IPS-NIHi7 (cell line): ENCODE measurements at regions not wholly inside any gene's neighbourhood (a gene's known extent, or its start where the extent isn't known, plus 50 kb on each side); places are given as distances from the start of the nearest gene placed in this dataset.
"Not testable (repeated sequence)": the region's sequence is repeated elsewhere in the genome, so short reads cannot be mapped to it uniquely, and the experiment has no call there.

ENCODE experiments used
- DNase-seq: peaks from one replicate; pipeline ENCODE4 v3.0.0; 2012; ENCODE audit warnings: mixed read lengths; ENCODE audit errors: extremely low spot score

DNA sequence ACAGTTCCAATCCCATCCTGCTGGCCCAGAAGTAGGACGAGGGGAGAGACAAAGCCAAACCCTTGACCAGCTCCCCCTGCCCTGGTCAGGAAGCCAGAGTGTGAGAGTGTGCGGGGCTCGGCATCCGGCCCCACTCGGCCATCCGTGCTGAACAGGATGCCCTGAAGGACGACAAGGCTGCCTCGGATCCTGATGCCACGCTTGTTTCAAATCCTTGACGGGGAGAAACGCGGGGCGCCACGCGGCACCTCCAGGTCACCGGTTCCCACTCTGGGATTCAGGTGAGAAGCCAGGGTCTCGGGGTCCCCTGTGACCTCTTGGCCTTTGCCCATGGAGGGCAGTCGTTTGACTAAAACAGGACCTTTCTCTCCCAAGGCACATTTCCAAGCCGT lies 167.8 kb downstream of the BRD1 start:
- DNase-seq, result no peak

DNA sequence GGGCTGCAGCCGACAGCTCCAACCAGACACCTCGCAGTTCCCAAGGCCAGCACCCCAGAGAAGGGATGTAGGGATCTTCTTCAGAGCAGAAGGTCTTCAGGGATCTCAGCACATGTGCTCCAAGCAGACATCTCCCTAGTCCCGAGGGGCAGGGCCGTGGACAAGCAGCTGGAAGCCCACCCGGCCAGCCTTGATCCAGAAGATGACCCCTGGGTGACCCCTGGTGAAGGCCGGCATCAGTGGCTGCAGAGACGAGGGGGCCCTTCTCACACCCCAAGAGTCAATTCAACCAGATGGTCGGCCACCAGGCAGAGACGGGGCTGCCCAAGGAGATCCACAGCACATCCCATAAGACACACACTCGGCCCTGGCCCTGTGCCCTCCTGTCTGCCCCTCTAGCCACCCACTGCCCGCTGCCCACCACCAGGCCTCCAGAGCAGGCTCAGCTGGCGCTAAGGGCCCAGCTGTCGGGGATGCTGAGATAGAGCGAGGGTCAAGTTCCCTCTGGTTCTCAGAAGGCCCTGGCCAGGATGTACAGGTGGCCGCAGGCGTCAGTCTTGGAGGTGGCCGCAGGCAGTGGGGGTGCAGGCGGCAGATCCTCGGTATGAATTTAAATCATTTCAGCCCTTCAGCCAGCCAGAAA lies 168.3 kb downstream of the BRD1 start:
- no peak for DNase-seq

- no peak for DNase-seq
These were observed 168.8 kb downstream of the BRD1 start for GRCh38 chr22:49658902-49659280.

GRCh38 chr22:49657974-49658590 lies 169.6 kb downstream of the BRD1 start:
- no peak for DNase-seq

DNA sequence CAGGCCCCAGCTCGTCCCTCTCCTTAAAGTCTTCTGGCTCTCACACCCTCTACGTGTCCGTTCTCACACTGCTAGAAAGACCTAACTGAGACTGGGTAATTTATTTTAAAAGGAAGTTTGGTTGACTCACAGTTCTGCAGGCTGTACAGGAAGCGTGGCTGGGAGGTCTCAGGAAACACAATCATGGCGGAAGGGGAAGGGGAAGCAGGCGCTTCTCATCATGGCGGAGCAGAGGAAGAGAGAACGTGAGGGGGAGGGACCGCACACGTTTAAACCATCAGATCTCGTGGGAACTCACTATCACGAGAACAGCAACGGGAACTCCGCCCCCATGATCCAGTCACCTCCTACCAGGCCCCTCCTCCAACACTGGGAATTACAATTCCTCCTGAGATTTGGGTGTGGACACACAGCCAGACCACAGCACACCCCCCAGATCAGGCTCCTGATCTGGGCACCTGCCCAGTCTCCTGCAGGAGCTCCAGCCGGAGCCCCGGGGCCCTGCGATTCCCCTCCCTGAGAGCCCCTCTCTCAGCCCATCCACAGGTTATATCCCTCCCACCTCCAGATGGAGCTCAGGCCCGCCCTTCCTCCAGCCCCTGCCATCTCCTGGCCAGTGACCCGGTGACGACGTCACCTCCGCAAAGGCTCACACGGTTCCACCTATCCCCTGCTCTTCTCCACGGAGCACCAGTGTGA lies 170.2 kb downstream of the BRD1 start:
- DNase-seq, result no peak

DNA sequence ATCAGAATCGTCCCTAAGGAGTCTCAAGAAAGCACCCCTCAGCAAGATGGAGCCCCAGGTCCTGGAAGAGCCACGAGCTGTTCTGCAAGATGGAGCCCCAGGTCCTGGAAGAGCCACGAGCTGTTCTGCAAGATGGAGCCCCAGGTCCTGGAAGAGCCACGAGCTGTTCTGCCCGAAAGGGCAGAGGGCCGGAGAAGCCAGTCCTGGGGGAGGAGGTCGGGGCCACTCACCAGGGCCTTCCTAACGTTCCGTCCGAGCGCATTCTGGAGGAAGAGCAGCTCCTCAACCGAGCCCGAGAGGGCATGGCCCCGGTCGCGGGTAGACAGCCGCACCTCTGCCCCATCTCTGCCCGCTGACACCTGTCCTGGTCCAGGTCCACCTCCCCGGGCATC lies 170.8 kb downstream of the BRD1 start:
- DNase-seq, result not testable (repeated sequence)

DNA sequence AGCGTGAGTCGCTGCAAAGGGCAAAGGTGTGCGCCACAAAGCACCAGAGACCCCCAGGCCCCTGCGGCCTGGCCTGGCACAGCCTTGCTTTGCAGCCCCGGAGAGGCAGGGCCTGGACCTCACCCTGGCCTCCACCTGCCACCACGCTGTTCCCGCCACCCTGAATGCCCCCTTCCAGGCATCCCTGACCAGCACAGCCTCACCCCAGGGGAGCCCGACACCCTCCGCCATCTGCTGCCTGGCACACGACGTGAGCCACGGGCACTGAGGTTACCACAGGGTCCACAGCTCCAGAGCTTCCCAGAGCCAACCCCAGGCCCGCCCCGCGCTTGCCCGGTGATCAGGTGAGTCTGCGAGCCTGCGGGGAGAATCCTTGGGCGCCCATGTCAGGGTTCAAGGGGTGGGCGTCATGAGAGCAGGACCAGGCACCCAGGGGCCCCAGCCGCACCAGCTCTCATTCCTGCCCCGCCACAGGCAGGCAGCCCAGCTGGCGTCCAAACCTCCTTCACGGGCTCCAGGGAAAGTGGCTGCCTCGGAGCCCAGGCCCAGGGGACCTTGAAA lies 171.3 kb downstream of the BRD1 start:
- no peak for DNase-seq

DNA sequence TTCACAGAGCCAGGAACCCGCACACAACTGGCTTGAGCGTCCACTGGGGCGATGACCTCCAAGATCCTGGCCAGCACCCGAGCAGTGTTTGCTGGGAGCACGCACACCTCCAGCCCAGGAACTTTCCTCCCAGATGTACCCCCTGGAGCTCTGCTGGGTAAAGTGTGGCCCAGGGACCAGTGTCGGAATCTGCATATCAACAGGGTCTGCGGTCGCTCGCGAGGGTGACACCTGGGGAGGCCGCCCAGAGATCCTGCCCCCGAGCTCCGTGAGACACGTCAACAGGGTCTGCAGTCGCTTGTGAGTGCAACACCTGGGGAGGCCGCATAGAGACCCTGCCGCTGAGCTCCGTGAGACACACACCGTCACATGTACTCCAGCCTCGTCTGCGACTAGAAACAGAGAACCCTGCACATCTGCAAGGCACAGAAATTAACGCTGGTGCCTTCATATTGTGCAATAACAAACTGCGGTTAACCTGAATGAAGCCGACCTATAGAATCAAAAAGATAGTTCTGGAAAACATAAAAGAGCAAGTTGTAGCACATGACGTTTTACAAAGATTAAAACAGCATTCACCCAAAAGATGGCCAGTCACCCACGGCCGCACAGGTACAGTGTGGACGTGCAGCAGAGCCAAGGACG lies 172.4 kb downstream of the BRD1 start:
- DNase-seq, result no peak

- no peak for DNase-seq
These were observed 177.1 kb downstream of the BRD1 start for GRCh38 chr22:49650336-49651241.

DNA sequence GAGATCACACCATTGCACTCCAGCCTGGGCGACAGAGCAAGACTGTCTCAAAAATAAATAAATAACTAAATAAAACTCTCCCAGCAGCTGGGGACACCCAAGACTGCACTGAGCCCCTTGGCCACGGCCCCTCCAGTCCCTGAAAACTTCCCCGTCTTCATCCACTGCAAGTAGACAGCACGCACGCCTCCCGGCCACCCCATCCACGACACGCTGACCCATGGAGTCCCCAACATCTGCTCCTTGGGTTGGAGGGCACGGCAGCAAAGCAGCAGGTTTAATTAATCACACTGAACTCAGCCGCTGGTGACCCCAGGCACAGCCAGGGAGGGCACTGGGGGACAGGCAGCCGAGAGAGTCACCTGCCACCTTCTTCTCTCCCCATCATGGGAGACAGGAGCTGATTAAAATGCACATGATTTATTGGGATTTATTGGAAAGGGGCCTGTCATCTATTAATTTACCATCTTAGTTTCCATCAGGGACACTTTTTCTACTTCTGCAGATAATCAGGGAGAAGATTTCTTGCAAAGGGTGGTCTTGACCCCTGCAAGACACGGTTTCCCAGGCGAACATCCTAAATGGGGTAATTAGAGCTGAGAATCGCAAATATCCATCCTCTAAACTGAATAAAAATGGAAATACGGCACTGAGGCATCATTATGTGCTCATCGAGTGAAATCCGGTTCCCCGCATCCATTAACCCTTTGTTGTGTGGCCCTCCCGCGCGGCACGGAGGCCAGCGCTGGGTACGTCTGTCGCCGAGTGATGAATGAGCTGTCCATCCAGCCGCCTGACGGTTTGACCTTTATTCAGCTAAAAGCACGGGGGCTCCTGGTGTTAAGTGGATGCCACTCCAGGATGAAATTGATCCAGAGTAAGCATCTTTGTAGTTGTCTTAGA lies 178.3 kb downstream of the BRD1 start:
- no peak for DNase-seq

DNA sequence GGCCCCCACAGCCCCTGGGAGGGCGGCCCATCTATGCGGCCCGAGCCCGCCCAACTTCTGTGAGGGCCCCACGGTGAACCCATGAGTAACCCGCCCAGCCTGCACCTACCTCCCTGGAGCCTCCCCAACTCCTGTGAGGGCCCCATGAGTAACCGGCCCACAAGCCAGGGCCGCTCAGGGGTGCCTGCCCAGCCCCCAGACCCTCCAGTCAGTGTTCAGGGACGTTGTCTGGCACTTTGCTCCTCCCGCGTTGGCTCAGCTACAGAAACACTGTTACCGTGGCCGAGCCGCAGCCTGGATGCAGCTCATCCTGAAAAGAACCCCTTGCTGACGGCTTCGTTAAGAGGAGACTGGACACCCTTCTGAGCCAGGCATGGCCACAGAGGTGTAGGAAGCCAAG lies 179.6 kb downstream of the BRD1 start:
- DNase-seq, result no peak

GRCh38 chr22:49647627-49648026 lies 180.0 kb downstream of the BRD1 start:
- no peak for DNase-seq

DNA sequence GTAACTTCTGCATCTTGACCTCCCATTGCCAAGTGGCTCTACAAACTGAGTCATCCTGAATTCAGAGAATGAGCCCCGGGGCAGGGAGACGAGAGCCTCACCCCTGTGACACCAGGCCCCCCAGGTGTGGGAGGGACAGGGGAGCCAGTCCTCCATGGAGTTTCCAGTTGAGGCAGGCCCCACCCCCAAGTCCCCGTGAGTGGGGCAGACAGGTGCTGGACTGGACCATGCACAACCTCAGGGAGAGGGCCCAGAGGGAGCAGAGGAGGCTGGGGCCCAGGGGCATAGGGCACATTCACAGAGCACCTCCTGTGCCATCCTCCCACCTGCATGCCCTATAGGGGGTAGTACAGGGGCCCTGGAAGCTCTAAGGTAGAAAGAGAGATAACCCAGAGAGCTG lies 180.8 kb downstream of the BRD1 start:
- DNase-seq, result no peak

DNA sequence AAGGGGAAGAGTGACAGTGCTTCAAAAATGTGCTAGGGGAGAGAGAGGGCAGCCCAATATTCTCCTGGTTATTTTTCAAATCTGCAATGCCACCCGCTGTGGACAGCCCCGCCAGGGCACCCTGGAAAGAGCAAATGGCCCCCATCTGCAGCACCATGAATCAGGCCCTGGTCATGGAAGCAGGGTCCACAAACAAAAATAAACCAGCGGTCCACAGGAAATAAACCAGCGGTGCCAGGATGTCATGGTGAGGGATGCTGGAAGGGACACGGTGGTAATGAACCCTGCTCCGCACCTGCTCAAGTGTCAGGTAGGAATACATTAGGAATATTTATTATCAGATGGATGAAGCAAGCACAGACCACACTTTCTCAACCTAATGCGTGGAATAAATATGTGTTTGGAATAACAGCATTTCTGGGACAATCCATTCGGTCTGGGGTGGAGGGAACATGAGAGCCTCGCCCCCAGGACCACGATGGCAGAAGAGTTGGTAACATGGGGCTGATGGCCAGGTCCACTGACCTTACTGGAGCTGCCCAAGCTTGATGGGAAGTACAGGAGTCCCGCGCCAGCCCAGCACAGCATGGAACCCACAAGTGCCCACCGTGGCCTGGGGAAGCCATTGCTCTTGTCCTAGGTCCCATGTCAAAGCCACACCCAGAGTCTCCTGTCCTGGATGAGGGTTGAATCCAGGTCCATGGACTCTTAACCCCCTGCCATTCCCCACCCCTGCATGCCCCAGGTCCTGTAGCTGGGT lies 181.7 kb downstream of the BRD1 start:
- DNase-seq, result no peak

DNA sequence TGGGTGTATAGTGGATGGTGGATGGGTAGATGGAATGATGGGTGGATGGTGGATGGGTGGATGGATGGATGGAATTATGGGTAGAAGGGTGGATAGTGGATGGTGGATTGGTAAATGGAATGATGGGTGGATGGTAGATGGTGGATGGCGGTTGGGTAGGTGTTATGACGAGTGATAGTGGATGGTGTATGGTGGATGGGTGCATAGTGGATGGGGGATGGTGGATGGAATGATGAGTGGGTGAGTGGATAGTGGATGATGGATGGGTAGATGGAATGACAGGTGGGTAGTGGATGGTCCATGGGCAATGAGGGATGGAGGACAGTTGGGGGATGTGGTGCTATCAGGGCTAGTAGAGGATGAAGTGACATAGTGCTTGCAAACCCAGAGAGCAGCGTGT lies 182.4 kb downstream of the BRD1 start:
- no peak for DNase-seq

DNA sequence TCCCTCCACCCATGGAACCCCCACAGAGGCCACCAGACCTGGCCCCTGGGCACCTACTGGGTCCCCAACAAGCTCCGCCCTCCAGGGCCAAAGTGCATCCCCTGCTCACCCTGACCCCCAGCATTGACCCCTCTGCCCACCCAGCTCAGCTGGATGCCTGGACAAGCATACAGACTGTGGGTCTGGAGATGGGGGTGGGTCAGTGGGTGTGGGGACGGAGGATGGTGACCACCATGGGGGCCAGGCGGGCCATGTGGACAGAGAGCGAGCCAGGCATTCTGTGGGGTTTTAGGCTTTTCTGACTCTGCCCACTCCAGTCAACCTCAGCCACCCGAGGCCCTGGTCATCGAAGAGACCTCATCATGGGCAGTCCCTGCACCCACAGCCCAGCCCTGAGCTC lies 183.7 kb downstream of the BRD1 start:
- DNase-seq, result no peak

DNA sequence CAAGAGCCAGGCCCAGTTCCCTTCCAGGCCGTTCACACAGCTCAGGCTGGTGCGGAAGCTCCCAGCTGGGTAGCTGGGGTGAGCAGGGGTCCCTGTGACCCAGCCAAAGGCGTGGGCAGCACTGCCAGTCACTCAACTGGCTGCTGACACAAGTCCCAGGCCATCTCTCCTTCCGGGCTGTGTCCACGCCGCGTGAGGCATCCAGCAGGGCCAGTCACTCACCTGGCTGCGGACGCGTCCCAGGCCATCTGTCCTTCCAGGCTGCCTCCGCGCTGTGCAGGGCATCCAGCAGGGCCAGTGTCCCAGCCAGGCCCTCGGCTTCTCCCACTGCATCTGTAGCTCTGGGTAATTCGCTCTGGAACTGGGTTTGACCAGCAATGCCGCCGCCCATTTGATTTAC lies 184.2 kb downstream of the BRD1 start:
- no peak for DNase-seq

DNA sequence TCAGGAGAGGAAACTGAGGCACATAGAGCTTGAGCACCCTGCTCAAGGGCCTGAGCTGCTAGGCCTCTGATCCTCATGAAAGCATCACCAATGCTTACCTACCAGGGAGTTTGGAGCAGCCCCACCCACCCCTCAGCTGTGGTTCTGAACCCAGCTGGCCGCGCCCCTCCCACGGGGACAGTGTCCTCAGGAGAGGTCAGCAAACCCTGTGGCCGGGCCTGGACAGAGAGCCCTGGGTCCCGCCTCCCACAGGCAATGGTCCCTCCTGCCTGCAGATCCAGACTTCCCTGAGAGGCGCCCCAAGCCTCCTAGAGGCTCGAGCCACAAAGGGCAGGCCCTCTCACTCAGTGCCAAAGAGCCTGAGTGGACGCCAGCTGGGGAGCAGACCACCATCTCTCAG lies 184.9 kb downstream of the BRD1 start:
- no peak for DNase-seq

DNA sequence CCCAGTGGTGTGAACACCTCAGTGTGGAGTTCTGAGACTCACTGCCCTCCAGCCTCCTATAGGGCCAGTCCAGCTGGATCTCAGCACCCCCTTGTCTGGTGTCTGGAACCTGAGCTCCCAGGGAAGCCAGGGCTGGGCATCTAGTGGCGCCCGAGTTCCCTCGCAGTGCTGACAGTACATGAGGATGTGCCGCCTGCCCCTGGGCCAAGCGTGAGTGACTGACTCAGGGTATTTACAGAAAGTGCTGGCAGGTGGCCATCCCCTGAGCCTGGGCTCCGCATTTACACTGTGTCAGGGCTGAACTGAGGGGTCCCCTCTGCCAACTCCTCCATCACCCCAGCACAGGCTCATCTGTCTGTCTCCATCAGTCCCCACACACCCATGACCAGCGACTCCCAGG lies 185.3 kb downstream of the BRD1 start:
- DNase-seq, result no peak
